AG09319 (cell line): ENCODE measurements at regions not wholly inside any gene's neighbourhood (a gene's known extent, or its start where the extent isn't known, plus 50 kb on each side); places are given as distances from the start of the nearest gene placed in this dataset.

Source experiments
- DNase-seq: peaks from one replicate; pipeline ENCODE4 v3.0.0-alpha.2; 2010; ENCODE audit warnings: low read depth; ENCODE audit errors: extremely low read depth
- CTCF ChIP-seq: IDR thresholded peaks from 2 replicates; pipeline ENCODE4 v1.5.1; 2011; ENCODE audit warnings: low read depth, mild to moderate bottlenecking, inconsistent platforms, low read length, moderate library complexity

- DNase-seq = no peak
- TF ChIP-seq CTCF = no peak
Measured at GRCh38 chr15:79168922-79169456, 78.4 kb upstream of the RASGRF1 start.

- no peak for DNase-seq
- no peak for TF ChIP-seq CTCF
Measured at GRCh38 chr15:79167776-79168175, 77.2 kb upstream of the RASGRF1 start.

- no peak for DNase-seq
- no peak for TF ChIP-seq CTCF
Measured at GRCh38 chr15:79166311-79166955, 75.9 kb upstream of the RASGRF1 start.

GRCh38 chr15:79164465-79164864, 73.9 kb upstream of the RASGRF1 start:
- DNase-seq = no peak
- TF ChIP-seq CTCF = no peak

- DNase-seq = no peak
- no peak for TF ChIP-seq CTCF
Measured at GRCh38 chr15:79164043-79164442, 73.5 kb upstream of the RASGRF1 start.

GRCh38 chr15:79163395-79163794, 72.8 kb upstream of the RASGRF1 start:
- TF ChIP-seq CTCF = no peak
- no peak for DNase-seq

- TF ChIP-seq CTCF = no peak
- no peak for DNase-seq
Measured at GRCh38 chr15:79161837-79162508, 71.4 kb upstream of the RASGRF1 start.
